DND-41 (cell line): ENCODE measurements at regions not wholly inside any gene's neighbourhood (a gene's known extent, or its start where the extent isn't known, plus 50 kb on each side); places are given as distances from the start of the nearest gene placed in this dataset.

Source experiments
- ATAC-seq: fragments of 200-7000 bp; cut with Tn5 transposase; 3 replicates; pipeline ENCODE4 v1.9.1; 2021; ENCODE audit warnings: low read depth; ENCODE audit not compliant: insufficient read depth
- DNase-seq: peaks from one replicate; pipeline ENCODE4 v3.0.0-alpha.2; 2020
- H2AFZ ChIP-seq: 2 replicates; pipeline ENCODE4 v1.6.0; 2012; ENCODE audit warnings: low read depth, low read length
- H3K27ac ChIP-seq: 2 replicates; pipeline ENCODE4 v1.5.1; 2012; ENCODE audit warnings: low read length, inconsistent platforms
- H3K27me3 ChIP-seq: fragments of 200-600 bp; sonication (generic); 2 replicates; pipeline ENCODE4 v1.6.0; 2012; ENCODE audit warnings: low read length, mild to moderate bottlenecking, inconsistent platforms; ENCODE audit not compliant: insufficient read depth, poor library complexity
- H3K36me3 ChIP-seq: 2 replicates; pipeline ENCODE4 v1.5.1; 2012; ENCODE audit warnings: low read length, inconsistent platforms; ENCODE audit not compliant: insufficient read depth
- H3K4me1 ChIP-seq: 2 replicates; pipeline ENCODE4 v1.5.1; 2012; ENCODE audit warnings: mild to moderate bottlenecking, low read length; ENCODE audit not compliant: insufficient read depth
- H3K4me2 ChIP-seq: 2 replicates; pipeline ENCODE4 v1.6.0; 2012; ENCODE audit warnings: mild to moderate bottlenecking, moderate library complexity, low read length, inconsistent platforms; ENCODE audit not compliant: insufficient read depth
- H3K4me3 ChIP-seq, 2 experiments: fragments of 200-600 bp in 1 of 2; shearing (Covaris generic) in 1 of 2; 2 replicates each; pipeline ENCODE4 v1.5.1; 2012 to 2016; ENCODE audit warnings: inconsistent platforms in 2 of 2, low read length in 2 of 2, mild to moderate bottlenecking in 2 of 2, low read depth in 1 of 2, moderate library complexity in 1 of 2
- H3K79me2 ChIP-seq: 2 replicates; pipeline ENCODE4 v1.6.0; 2012; ENCODE audit warnings: low read length, inconsistent platforms; ENCODE audit not compliant: insufficient read depth
- H3K9ac ChIP-seq: 2 replicates; pipeline ENCODE4 v1.6.0; 2012; ENCODE audit warnings: low read depth, mild to moderate bottlenecking, inconsistent platforms, low read length, moderate library complexity
- H3K9me3 ChIP-seq: 2 replicates; pipeline ENCODE4 v1.5.1; 2012; ENCODE audit warnings: low read length, moderate library complexity, mild to moderate bottlenecking, inconsistent platforms; ENCODE audit not compliant: insufficient read depth, severe bottlenecking
- H4K20me1 ChIP-seq: 2 replicates; pipeline ENCODE4 v1.6.0; 2012; ENCODE audit warnings: low read length; ENCODE audit not compliant: insufficient read depth
- EZH2 ChIP-seq: IDR thresholded peaks from 3 replicates; pipeline ENCODE4 v1.6.1; 2012; ENCODE audit warnings: borderline replicate concordance, low read depth, mild to moderate bottlenecking, moderate library complexity, low read length, inconsistent platforms; ENCODE audit not compliant: severe bottlenecking
- TF ChIP-seq, protein P1 (sequence below): IDR thresholded peaks from 2 replicates; pipeline ENCODE4 v1.5.1; 2012; ENCODE audit warnings: borderline replicate concordance, low read length, moderate library complexity, mild to moderate bottlenecking; ENCODE audit not compliant: poor library complexity, severe bottlenecking; ENCODE audit errors: extremely low read depth

GRCh38 chr22:49432897-49433443 is 394.7 kb downstream of the BRD1 start:
- Histone ChIP-seq H3K4me2 (no peak overlapping the region), H3K9me3 (no peaks in the 10 kb centered on the region), H3K9ac (no peak overlapping the region), H4K20me1 (no peaks in the 10 kb centered on the region), H2AFZ (no peak overlapping the region), H3K4me3 (no peak overlapping the region), H3K79me2 (no peaks in the 10 kb centered on the region), H3K27me3 (no peaks in the 10 kb centered on the region), H3K27ac (no peak overlapping the region), H3K4me1 (no peaks in the 10 kb centered on the region), H3K36me3 (no peaks in the 10 kb centered on the region)
- ATAC-seq (no peak), DNase-seq (no peak)
- TF ChIP-seq, protein P1, sequence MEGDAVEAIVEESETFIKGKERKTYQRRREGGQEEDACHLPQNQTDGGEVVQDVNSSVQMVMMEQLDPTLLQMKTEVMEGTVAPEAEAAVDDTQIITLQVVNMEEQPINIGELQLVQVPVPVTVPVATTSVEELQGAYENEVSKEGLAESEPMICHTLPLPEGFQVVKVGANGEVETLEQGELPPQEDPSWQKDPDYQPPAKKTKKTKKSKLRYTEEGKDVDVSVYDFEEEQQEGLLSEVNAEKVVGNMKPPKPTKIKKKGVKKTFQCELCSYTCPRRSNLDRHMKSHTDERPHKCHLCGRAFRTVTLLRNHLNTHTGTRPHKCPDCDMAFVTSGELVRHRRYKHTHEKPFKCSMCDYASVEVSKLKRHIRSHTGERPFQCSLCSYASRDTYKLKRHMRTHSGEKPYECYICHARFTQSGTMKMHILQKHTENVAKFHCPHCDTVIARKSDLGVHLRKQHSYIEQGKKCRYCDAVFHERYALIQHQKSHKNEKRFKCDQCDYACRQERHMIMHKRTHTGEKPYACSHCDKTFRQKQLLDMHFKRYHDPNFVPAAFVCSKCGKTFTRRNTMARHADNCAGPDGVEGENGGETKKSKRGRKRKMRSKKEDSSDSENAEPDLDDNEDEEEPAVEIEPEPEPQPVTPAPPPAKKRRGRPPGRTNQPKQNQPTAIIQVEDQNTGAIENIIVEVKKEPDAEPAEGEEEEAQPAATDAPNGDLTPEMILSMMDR = no peak
- no peak for TF ChIP-seq EZH2

DNA sequence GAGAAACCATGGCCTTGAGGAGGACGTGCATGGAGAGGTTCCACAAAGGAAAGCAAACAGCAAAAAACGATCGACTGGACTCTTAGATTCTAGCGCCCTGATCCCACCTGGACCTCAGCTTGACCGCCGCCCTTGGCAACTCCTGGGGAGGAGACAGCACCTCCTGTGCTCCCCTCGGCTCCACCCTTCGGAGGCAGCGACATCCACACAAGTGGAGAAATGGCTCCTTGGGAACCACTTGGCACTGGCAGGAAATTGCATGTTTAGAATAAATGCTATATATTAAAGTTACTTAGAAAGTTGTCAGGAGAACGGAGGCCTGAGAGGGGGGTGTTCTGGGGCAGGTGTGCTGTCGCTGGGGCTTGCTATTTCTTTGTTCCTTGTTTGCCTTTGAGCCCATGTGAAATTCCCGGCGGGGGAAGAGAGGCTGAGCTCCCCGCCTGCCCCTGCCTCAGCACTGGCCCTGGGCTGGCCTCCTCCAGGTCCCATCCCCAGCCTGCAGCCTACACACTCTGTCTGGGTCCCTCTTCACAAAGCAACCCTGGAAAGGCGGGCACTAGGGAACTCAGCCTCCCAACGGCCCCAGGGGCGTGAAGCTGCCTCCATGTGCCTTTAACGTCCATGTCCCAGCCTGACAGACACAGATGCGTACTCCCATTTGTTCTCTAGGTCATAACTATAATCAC is 395.3 kb downstream of the BRD1 start:
- TF ChIP-seq, protein P1 = no peak
- TF ChIP-seq EZH2 = no peak

DNA sequence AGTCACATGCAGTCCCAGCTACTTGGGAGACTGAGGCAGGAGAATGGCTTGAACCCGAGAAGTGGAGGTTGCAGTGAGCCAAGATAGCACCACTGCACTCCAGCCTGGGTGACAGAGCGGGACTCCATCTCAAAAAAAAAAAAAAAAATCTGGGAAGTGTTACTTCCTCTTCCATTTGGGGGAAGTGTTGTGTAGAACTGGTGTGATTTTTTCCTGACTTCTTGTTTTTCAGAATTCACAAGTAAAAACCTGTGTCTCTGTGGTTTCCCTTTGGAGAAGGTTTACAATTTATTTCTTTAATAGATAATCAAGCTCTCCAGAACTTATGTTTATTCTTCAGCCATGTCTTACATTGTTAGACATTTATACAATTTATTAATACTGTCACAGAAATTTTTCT is 396.1 kb downstream of the BRD1 start:
- Histone ChIP-seq H3K4me1 (no peaks in the 10 kb centered on the region), H3K4me2 (no peak overlapping the region), H3K9me3 (no peaks in the 10 kb centered on the region), H3K9ac (no peak overlapping the region), H3K79me2 (no peaks in the 10 kb centered on the region), H3K36me3 (no peaks in the 10 kb centered on the region), H2AFZ (no peak overlapping the region), H3K27me3 (no peaks in the 10 kb centered on the region), H4K20me1 (no peaks in the 10 kb centered on the region), H3K4me3 (no peak overlapping the region), H3K27ac (no peak overlapping the region)
- ATAC-seq = no peak
- TF ChIP-seq, protein P1 = no peak
- TF ChIP-seq EZH2 = no peak
- no peak for DNase-seq

More for the DNA sequence above, 395.3 kb downstream of the BRD1 start:
- H3K36me3 ChIP-seq = no peaks in the 10 kb centered on the region
- H3K9me3 ChIP-seq = no peaks in the 10 kb centered on the region
- ATAC-seq (no peak), DNase-seq (no peak)
- no peaks in the 10 kb centered on the region for H3K79me2 ChIP-seq
- no peak overlapping the region for H3K9ac ChIP-seq
- no peak overlapping the region for H3K4me2 ChIP-seq
- H3K27ac ChIP-seq = no peak overlapping the region
- H3K4me1 ChIP-seq = no peaks in the 10 kb centered on the region
- no peaks in the 10 kb centered on the region for H4K20me1 ChIP-seq
- H3K27me3 ChIP-seq = no peaks in the 10 kb centered on the region
- H2AFZ ChIP-seq = no peak overlapping the region
- no peak overlapping the region for H3K4me3 ChIP-seq
